Thymus (tissue), 11 donors: ENCODE measurements at regions not wholly inside any gene's neighbourhood (a gene's known extent, or its start where the extent isn't known, plus 50 kb on each side); places are given as distances from the start of the nearest gene placed in this dataset.

Experiments used
- DNase-seq, 9 donors: peaks; one replicate each; pipeline ENCODE4 v3.0.0-alpha.2; 2013; ENCODE audit warnings: low spot score in 9 of 9, low read depth in 6 of 9, missing footprints in 1 of 9
- H3K27ac ChIP-seq, 2 donors: one replicate each; pipeline ENCODE4 v1.5.1; 2013; ENCODE audit warnings: control low read depth in 1 of 2, low read depth in 1 of 2, low read length in 1 of 2, mild to moderate bottlenecking in 1 of 2, moderate library complexity in 1 of 2
- H3K27me3 ChIP-seq, 2 donors: one replicate each; pipeline ENCODE4 v1.5.1; 2013; ENCODE audit warnings: low read length in 1 of 2; ENCODE audit not compliant: control insufficient read depth in 2 of 2, insufficient read depth in 1 of 2
- H3K36me3 ChIP-seq, 2 donors: one replicate each; pipeline ENCODE4 v1.5.1; 2013; ENCODE audit warnings: low read length in 1 of 2, mild to moderate bottlenecking in 1 of 2, moderate library complexity in 1 of 2; ENCODE audit not compliant: control insufficient read depth in 2 of 2, insufficient read depth in 2 of 2
- H3K4me1 ChIP-seq, 2 donors: one replicate each; pipeline ENCODE4 v1.5.1; 2013; ENCODE audit warnings: low read length in 2 of 2; ENCODE audit not compliant: control insufficient read depth in 2 of 2, insufficient read depth in 2 of 2
- H3K4me3 ChIP-seq, 2 donors: one replicate each; pipeline ENCODE4 v1.5.1; 2013; ENCODE audit warnings: low read length in 2 of 2, control low read depth in 1 of 2, mild to moderate bottlenecking in 1 of 2
- H3K9me3 ChIP-seq, 2 donors: one replicate each; pipeline ENCODE4 v1.5.1; 2013; ENCODE audit warnings: low read length in 1 of 2, mild to moderate bottlenecking in 1 of 2; ENCODE audit not compliant: control insufficient read depth in 2 of 2, insufficient read depth in 1 of 2
- WGBS: extraction: QIAGEN DNeasy Blood & Tissue Kit; methylation state at CpG from one replicate; pipeline ENCODE4 v1.1.7; 2013; 5-methylcytosine and 5-hydroxymethylcytosine counted together
- donor health status: healthy.

GRCh38 chr2:217070043-217070430 lies 210.2 kb upstream of the TNP1 start:
- DNase-seq: no peak
- 91% methylated on average over 9 of the region's 9 CpGs for WGBS

GRCh38 chr2:217069263-217070042 lies 209.6 kb upstream of the TNP1 start:
- Histone ChIP-seq H3K27me3 (no peaks in the 10 kb centered on the region), H3K4me1 (peaks cover 0 to 3% of the 10 kb centered on the region in 2 donors), H3K36me3 (no peaks in the 10 kb centered on the region), H3K27ac (no peak overlapping the region), H3K4me3 (no peak overlapping the region), H3K9me3 (peaks cover 0 to 3% of the 10 kb centered on the region in 2 donors)
- 99% methylated on average over 7 of the region's 7 CpGs for WGBS
- no peak for DNase-seq

More at GRCh38 chr2:217070043-217070430, 210.2 kb upstream of the TNP1 start:
- Histone ChIP-seq H3K4me1 (no peaks in the 10 kb centered on the region), H3K27me3 (no peaks in the 10 kb centered on the region), H3K36me3 (no peaks in the 10 kb centered on the region), H3K9me3 (peaks cover 0 to 3% of the 10 kb centered on the region in 2 donors), H3K27ac (no peak overlapping the region), H3K4me3 (no peak overlapping the region)

- Histone ChIP-seq H3K27me3 (peaks cover 0 to 4% of the 10 kb centered on the region in 2 donors), H3K9me3 (peaks cover 0 to 3% of the 10 kb centered on the region in 2 donors), H3K27ac (no peak overlapping the region), H3K4me3 (no peak overlapping the region), H3K36me3 (no peaks in the 10 kb centered on the region), H3K4me1 (peaks cover 0 to 8% of the 10 kb centered on the region in 2 donors)
- WGBS: 89% methylated on average over 6 of the region's 6 CpGs
- DNase-seq: no peak
These were observed 208.9 kb upstream of the TNP1 start for GRCh38 chr2:217068677-217069250.

GRCh38 chr2:217067787-217068186 lies 207.9 kb upstream of the TNP1 start:
- Histone ChIP-seq H3K27ac (no peak overlapping the region), H3K27me3 (peaks cover 0 to 6% of the 10 kb centered on the region in 2 donors), H3K4me3 (no peak overlapping the region), H3K9me3 (peaks cover 0 to 3% of the 10 kb centered on the region in 2 donors), H3K36me3 (no peaks in the 10 kb centered on the region), H3K4me1 (peaks cover 0 to 8% of the 10 kb centered on the region in 2 donors)
- DNase-seq: no peak
- WGBS: over 99% methylated on average over 6 of the region's 6 CpGs

GRCh38 chr2:217066510-217067270 lies 206.8 kb upstream of the TNP1 start:
- H3K4me3 ChIP-seq: no peak overlapping the region
- no peaks in the 10 kb centered on the region for H3K36me3 ChIP-seq
- 93% methylated on average over 21 of the region's 21 CpGs for WGBS
- H3K27ac ChIP-seq: no peak overlapping the region
- DNase-seq: no peak
- H3K27me3 ChIP-seq: peaks cover 0 to 6% of the 10 kb centered on the region in 2 donors
- H3K4me1 ChIP-seq: peaks cover 0 to 8% of the 10 kb centered on the region in 2 donors
- H3K9me3 ChIP-seq: peaks cover 0 to 3% of the 10 kb centered on the region in 2 donors

GRCh38 chr2:217065695-217066405 lies 206.0 kb upstream of the TNP1 start:
- peaks cover 0 to 6% of the 10 kb centered on the region in 2 donors for H3K27me3 ChIP-seq
- peaks cover 0 to 3% of the 10 kb centered on the region in 2 donors for H3K9me3 ChIP-seq
- WGBS: 93% methylated on average over 7 of the region's 7 CpGs
- H3K27ac ChIP-seq: no peak overlapping the region
- peaks cover 0 to 8% of the 10 kb centered on the region in 2 donors for H3K4me1 ChIP-seq
- no peak for DNase-seq
- H3K36me3 ChIP-seq: no peaks in the 10 kb centered on the region
- no peak overlapping the region for H3K4me3 ChIP-seq

GRCh38 chr2:217065012-217065290 lies 205.1 kb upstream of the TNP1 start:
- H3K36me3 ChIP-seq: no peaks in the 10 kb centered on the region
- no peak overlapping the region for H3K4me3 ChIP-seq
- peaks cover 0 to 8% of the 10 kb centered on the region in 2 donors for H3K4me1 ChIP-seq
- DNase-seq: no peak
- H3K27ac ChIP-seq: no peak overlapping the region
- peaks cover 0 to 3% of the 10 kb centered on the region in 2 donors for H3K9me3 ChIP-seq
- peaks cover 0 to 6% of the 10 kb centered on the region in 2 donors for H3K27me3 ChIP-seq
- WGBS: 79% methylated on average over 4 of the region's 4 CpGs

- peaks cover 0 to 8% of the 10 kb centered on the region in 2 donors for H3K4me1 ChIP-seq
- peaks cover 0 to 6% of the 10 kb centered on the region in 2 donors for H3K27me3 ChIP-seq
- no peak overlapping the region for H3K4me3 ChIP-seq
- 68% methylated on average over 16 of the region's 16 CpGs for WGBS
- peaks cover 0 to 3% of the 10 kb centered on the region in 2 donors for H3K9me3 ChIP-seq
- peak overlapping the region; percentile 23 to 58 for H3K27ac ChIP-seq
- H3K36me3 ChIP-seq: no peaks in the 10 kb centered on the region
- DNase-seq: no peak
These were observed 204.6 kb upstream of the TNP1 start for GRCh38 chr2:217064234-217065011.
